ENCODE measurements at regions not wholly inside any gene's neighbourhood (a gene's known extent, or its start where the extent isn't known, plus 50 kb on each side); places are given as distances from the start of the nearest gene placed in this dataset.

- ATAC-seq: no peak
- no peak for DNase-seq (ENCODE audit: low spot score)
These were observed 88.0 kb upstream of the MANEA start for GRCh38 chr6:95489185-95489863.

GRCh38 chr6:95496769-95497426 lies 80.4 kb upstream of the MANEA start:
- DNase-seq (ENCODE audit: low spot score): no peak
- no peak for ATAC-seq

GRCh38 chr6:95501032-95501904 lies 76.1 kb upstream of the MANEA start:
- ATAC-seq: peak; percentile 36

GRCh38 chr6:95503568-95503967 lies 73.8 kb upstream of the MANEA start:
- ATAC-seq: no peak
- DNase-seq (ENCODE audit: low spot score): no peak

More at GRCh38 chr6:95501032-95501904, 76.1 kb upstream of the MANEA start:
- DNase-seq (ENCODE audit: low spot score): no peak

GRCh38 chr6:95511404-95511803 lies 65.9 kb upstream of the MANEA start:
- ATAC-seq (no peak), DNase-seq (ENCODE audit: low spot score) (no peak)

GRCh38 chr6:95515975-95516374 lies 61.4 kb upstream of the MANEA start:
- DNase-seq (ENCODE audit: low spot score) (no peak), ATAC-seq (no peak)

- ATAC-seq (no peak), DNase-seq (ENCODE audit: low spot score) (no peak)
These were observed 60.3 kb upstream of the MANEA start for GRCh38 chr6:95517004-95517403.

- ATAC-seq (no peak), DNase-seq (ENCODE audit: low spot score) (no peak)
These were observed 59.8 kb upstream of the MANEA start for GRCh38 chr6:95517568-95517967.

GRCh38 chr6:95518630-95519227 lies 58.6 kb upstream of the MANEA start:
- ATAC-seq: no peak

GRCh38 chr6:95519228-95520037 lies 57.9 kb upstream of the MANEA start:
- DNase-seq (ENCODE audit: low spot score) (no peak), ATAC-seq (no peak)

More at GRCh38 chr6:95518630-95519227, 58.6 kb upstream of the MANEA start:
- no peak for DNase-seq (ENCODE audit: low spot score)

GRCh38 chr6:95521181-95521580 lies 56.2 kb upstream of the MANEA start:
- no peak for DNase-seq (ENCODE audit: low spot score)
- no peak for ATAC-seq
